GM12878 (cell line): ENCODE measurements at regions not wholly inside any gene's neighbourhood (a gene's known extent, or its start where the extent isn't known, plus 50 kb on each side); places are given as distances from the start of the nearest gene placed in this dataset.

Experiments used
- ATAC-seq: fragments of 200-7000 bp; cut with Tn5 transposase; 3 replicates; pipeline ENCODE4 v1.9.1; 2020; ENCODE audit warnings: mild to moderate bottlenecking, moderate library complexity
- BruUV-seq: library from RNA; stranded (reverse); fragments of 400-500 nt; replicated peaks from 2 replicates; lab custom pipeline; 2021; lab: Mats Ljungman, UMichigan
- CTCF ChIA-PET: fragments of 300-600 bp; sonication (Branson Sonifier 250); formaldehyde crosslinking; extraction: SDS; loops from one replicate; lab custom pipeline; 2021; ENCODE audit warnings: inconsistent platforms; lab: Yijun Ruan, JAX
- POLR2A ChIA-PET: fragments of 350-600 bp; formaldehyde crosslinking; extraction: SDS; loops from one replicate; lab custom pipeline; 2021; ENCODE audit warnings: inconsistent platforms; lab: Charles Lee
- RAD21 ChIA-PET: fragments of 300-600 bp; sonication (Branson Sonifier 250); formaldehyde crosslinking; loops from one replicate; lab custom pipeline; 2023; ENCODE audit warnings: antibody characterized with exemption; ENCODE audit not compliant: unreplicated experiment; lab: Charles Lee
- SMC1A ChIA-PET: fragments of 300-600 bp; sonication (Branson Sonifier 250); formaldehyde crosslinking; loops from one replicate; lab custom pipeline; 2023; ENCODE audit not compliant: unreplicated experiment, uncharacterized antibody; lab: Charles Lee
- DNase-seq: peaks from one replicate; pipeline ENCODE4 v3.0.0-alpha.2; 2011; ENCODE audit warnings: low read depth, low spot score
- FAIRE-seq: peaks from 3 replicates; lab custom pipeline; 2011; peaks lifted over from hg19 to GRCh38; lab: Jason Lieb, UNC
- H2AFZ ChIP-seq: 2 replicates; pipeline ENCODE4 v1.6.0; 2011; ENCODE audit warnings: low read depth, low read length, control low read depth; ENCODE audit not compliant: control insufficient read depth
- H3K27ac ChIP-seq: 2 replicates; pipeline ENCODE4 v1.5.1; 2011; ENCODE audit warnings: control low read depth; ENCODE audit not compliant: control insufficient read depth, insufficient read depth
- H3K27me3 ChIP-seq, 2 experiments: replicated peaks in 1 of 2; 2 replicates each; pipeline versions ENCODE4 v1.6.0 to v1.6.1; 2011; ENCODE audit warnings: low read length in 1 of 2; ENCODE audit not compliant: control insufficient read depth in 2 of 2, insufficient read depth in 2 of 2
- H3K36me3 ChIP-seq, 2 experiments: 2 replicates each; pipeline ENCODE4 v1.5.1; 2011; ENCODE audit warnings: low read length in 1 of 2; ENCODE audit not compliant: control insufficient read depth in 2 of 2, insufficient read depth in 2 of 2
- H3K4me1 ChIP-seq: 2 replicates; pipeline ENCODE4 v1.6.1; 2011; ENCODE audit warnings: mild to moderate bottlenecking, low read length, moderate library complexity, mixed read lengths; ENCODE audit not compliant: control insufficient read depth, insufficient read depth
- H3K4me2 ChIP-seq: 2 replicates; pipeline ENCODE4 v1.6.0; 2011; ENCODE audit warnings: control low read depth; ENCODE audit not compliant: control insufficient read depth, insufficient read depth
- H3K4me3 ChIP-seq: fragments of 200-600 bp; sonication (generic); 2 replicates; pipeline ENCODE4 v1.5.1; 2016
- H3K79me2 ChIP-seq: 2 replicates; pipeline ENCODE4 v1.6.0; 2011; ENCODE audit warnings: low read length; ENCODE audit not compliant: control insufficient read depth, insufficient read depth
- H3K9ac ChIP-seq: 2 replicates; pipeline ENCODE4 v1.8.0; 2011; ENCODE audit warnings: low read length, control low read depth, mixed read lengths; ENCODE audit not compliant: control insufficient read depth, insufficient read depth
- H3K9me3 ChIP-seq: replicated peaks from 3 replicates; pipeline ENCODE4 v1.5.1; 2011; ENCODE audit warnings: mild to moderate bottlenecking, low read length; ENCODE audit not compliant: control insufficient read depth, insufficient read depth
- H4K20me1 ChIP-seq: 2 replicates; pipeline ENCODE4 v1.6.0; 2011; ENCODE audit not compliant: control insufficient read depth, insufficient read depth
- CTCF ChIP-seq, 3 experiments: IDR thresholded peaks in 2 of 3; conservative IDR thresholded peaks in 1 of 3; 2 replicates each; pipeline ENCODE4 v1.5.1; 2011; ENCODE audit warnings: low read depth in 3 of 3, low read length in 3 of 3, mild to moderate bottlenecking in 3 of 3, control low read depth in 2 of 3, moderate library complexity in 2 of 3, inconsistent platforms in 1 of 3, mixed read lengths in 1 of 3; ENCODE audit not compliant: control insufficient read depth in 2 of 3, insufficient read depth in 1 of 3; ENCODE audit errors: extremely low read depth in 1 of 3
- IRF4 ChIP-seq: IDR thresholded peaks from 2 replicates; pipeline ENCODE4 v1.6.1; 2011; ENCODE audit warnings: low read depth, low read length
- LARP7 ChIP-seq: fragments of 450-650 bp; IDR thresholded peaks from 2 replicates; pipeline ENCODE4 v1.6.1; 2017; ENCODE audit warnings: mild to moderate bottlenecking
- MLLT1 ChIP-seq: fragments of 450-650 bp; IDR thresholded peaks from 2 replicates; pipeline ENCODE4 v1.6.1; 2016; ENCODE audit warnings: mild to moderate bottlenecking
- NFYA ChIP-seq: IDR thresholded peaks from 2 replicates; pipeline ENCODE4 v1.6.1; 2011; ENCODE audit warnings: low read depth, mild to moderate bottlenecking, low read length, improper control_type of control experiment, borderline replicate concordance
- NR2C1 ChIP-seq: fragments of 450-650 bp; IDR thresholded peaks from 2 replicates; pipeline ENCODE4 v1.6.1; 2017; ENCODE audit warnings: antibody characterized with exemption, mild to moderate bottlenecking, moderate library complexity
- NRF1 ChIP-seq: conservative IDR thresholded peaks from 2 replicates; pipeline ENCODE4 v1.6.1; 2011; ENCODE audit warnings: mild to moderate bottlenecking, low read depth, low read length, improper control_type of control experiment
- PBX3 ChIP-seq: IDR thresholded peaks from 2 replicates; pipeline ENCODE4 v1.6.1; 2011; ENCODE audit warnings: mild to moderate bottlenecking, low read depth, low read length, moderate library complexity; ENCODE audit not compliant: insufficient replicate concordance
- SREBF1 ChIP-seq: IDR thresholded peaks from 2 replicates; pipeline ENCODE4 v1.6.1; 2012; ENCODE audit warnings: mild to moderate bottlenecking, low read length
- TBL1XR1 ChIP-seq: IDR thresholded peaks from 2 replicates; pipeline ENCODE4 v1.6.1; 2012; ENCODE audit warnings: low read depth, low read length, improper control_type of control experiment
- ZSCAN29 ChIP-seq: fragments of 450-650 bp; IDR thresholded peaks from 2 replicates; pipeline ENCODE4 v1.6.1; 2017; ENCODE audit warnings: mild to moderate bottlenecking, moderate library complexity
- WGBS: methylation state at CpG from one replicate; pipeline ENCODE4 v1.1.6; 2016; ENCODE audit warnings: low lambda C conversion rate; ENCODE audit not compliant: insufficient replicate concordance, insufficient coverage; ENCODE audit errors: missing lambda C conversion rate; 5-methylcytosine and 5-hydroxymethylcytosine counted together
- in situ Hi-C: fragments of 300-500 bp; cut with MboI; formaldehyde crosslinking; loops from 9 replicates; pipeline ENCODE4 v1.14.3; 2018; ENCODE audit warnings: mixed read lengths
- intact Hi-C: fragments of 100-400 bp; cut with micrococcal nuclease; formaldehyde crosslinking; loops from one replicate; pipeline ENCODE4 v1.14.2; 2022; ENCODE audit not compliant: unreplicated experiment

GRCh38 chr11:70746351-70746750 lies 348.0 kb downstream of the CTTN start (continued):
- TF ChIP-seq ZSCAN29, result no peak
- TF ChIP-seq NRF1, result no peak

GRCh38 chr11:70747285-70747684 lies 349.0 kb downstream of the CTTN start:
- ChIA-PET POLR2A (no interaction called here), CTCF (no interaction called here), RAD21 (no interaction called here), SMC1A (no interaction called here)
- no peak overlapping the region for H3K27ac ChIP-seq
- H3K4me1 ChIP-seq, result no peaks in the 10 kb centered on the region
- no peaks in the 10 kb centered on the region for H4K20me1 ChIP-seq
- in situ Hi-C loops, result no loop called here
- WGBS, result 32% methylated on average over 4 of the region's 4 CpGs
- DNase-seq (no peak), ATAC-seq (no peak), FAIRE-seq (no peak)
- no peaks in the 10 kb centered on the region for H3K36me3 ChIP-seq
- H3K9ac ChIP-seq, result no peak overlapping the region
- H2AFZ ChIP-seq, result no peak overlapping the region
- BruUV-seq, result no TSS peak
- peaks cover 5% of the 10 kb centered on the region for H3K9me3 ChIP-seq
- intact Hi-C loops, result no loop called here
- no peaks in the 10 kb centered on the region for H3K79me2 ChIP-seq
- H3K27me3 ChIP-seq, result 0 out of 4 replicates have a peak, but pooled peaks cover 0 to 2% of the 10 kb centered on the region in 2 experiments
- no peak overlapping the region for H3K4me2 ChIP-seq
- no peak overlapping the region for H3K4me3 ChIP-seq
- no peak for TF ChIP-seq LARP7

GRCh38 chr11:70747921-70748320 lies 349.6 kb downstream of the CTTN start:
- H2AFZ ChIP-seq, result no peak overlapping the region
- POLR2A ChIA-PET, result no interaction called here
- CTCF ChIA-PET, result no interaction called here
- H3K36me3 ChIP-seq, result no peaks in the 10 kb centered on the region
- WGBS, result 18% methylated on average over 5 of the region's 5 CpGs
- H3K4me3 ChIP-seq, result no peak overlapping the region
- H3K27me3 ChIP-seq, result no peaks in the 10 kb centered on the region
- ATAC-seq, result no peak
- no peak overlapping the region for H3K9ac ChIP-seq
- RAD21 ChIA-PET, result no interaction called here
- no peaks in the 10 kb centered on the region for H4K20me1 ChIP-seq
- no peaks in the 10 kb centered on the region for H3K4me1 ChIP-seq
- no TSS peak for BruUV-seq
- SMC1A ChIA-PET, result no interaction called here
- intact Hi-C loops (no loop called here), in situ Hi-C loops (no loop called here)
- H3K27ac ChIP-seq, result no peak overlapping the region
- FAIRE-seq, result no peak
- no peak for DNase-seq
- H3K9me3 ChIP-seq, result peaks cover 5% of the 10 kb centered on the region
- no peaks in the 10 kb centered on the region for H3K79me2 ChIP-seq
- no peak overlapping the region for H3K4me2 ChIP-seq
- no peak for TF ChIP-seq NR2C1
- no peak for TF ChIP-seq CTCF (IDR thresholded peaks at IDR 0.05 in 2 of 3, conservative IDR thresholded peaks at IDR 0.05 in 1 of 3; ENCODE audit: control insufficient read depth in 2 of 3, extremely low read depth in 1 of 3, insufficient read depth in 1 of 3, low read depth in 3 of 3, low read length in 3 of 3)
- no peak for TF ChIP-seq MLLT1
- no peak for TF ChIP-seq IRF4
- no peak for TF ChIP-seq SREBF1
- no peak for TF ChIP-seq PBX3
- TF ChIP-seq NFYA, result no peak
- no peak for TF ChIP-seq TBL1XR1
